Endothelial cell (in vitro differentiated cells): ENCODE measurements at regions not wholly inside any gene's neighbourhood (a gene's known extent, or its start where the extent isn't known, plus 50 kb on each side); places are given as distances from the start of the nearest gene placed in this dataset.

ENCODE experiments used
- DNase-seq: peaks from one replicate; pipeline ENCODE4 v3.0.0; 2021; ENCODE audit warnings: low spot score
- H3K27ac Mint-ChIP-seq: one replicate; pipeline ENCODE4 v1.8.0; 2021; ENCODE audit warnings: mixed read lengths, inconsistent platforms; ENCODE audit not compliant: unreplicated experiment
- H3K27me3 Mint-ChIP-seq: one replicate; pipeline ENCODE4 v1.8.0; 2021; ENCODE audit warnings: mild to moderate bottlenecking, moderate library complexity, mixed read lengths, inconsistent platforms; ENCODE audit not compliant: unreplicated experiment
- H3K36me3 Mint-ChIP-seq: one replicate; pipeline ENCODE4 v1.8.0; 2021; ENCODE audit warnings: mild to moderate bottlenecking, low read depth, mixed read lengths, inconsistent platforms; ENCODE audit not compliant: unreplicated experiment
- H3K4me1 Mint-ChIP-seq: one replicate; pipeline ENCODE4 v1.8.0; 2021; ENCODE audit warnings: mild to moderate bottlenecking, mixed read lengths, inconsistent platforms; ENCODE audit not compliant: unreplicated experiment
- H3K4me3 Mint-ChIP-seq: one replicate; pipeline ENCODE4 v1.8.0; 2021; ENCODE audit warnings: mild to moderate bottlenecking, mixed read lengths, inconsistent platforms; ENCODE audit not compliant: unreplicated experiment
- H3K9me3 Mint-ChIP-seq: one replicate; pipeline ENCODE4 v1.8.0; 2021; ENCODE audit warnings: mixed read lengths, inconsistent platforms; ENCODE audit not compliant: unreplicated experiment
- TF ChIP-seq, protein P1 (sequence below): fragments of 200-600 bp; sonication (generic); IDR thresholded peaks from one replicate; pipeline ENCODE4 v1.5.0; 2021; ENCODE audit warnings: antibody characterized with exemption; ENCODE audit not compliant: unreplicated experiment

- H3K27me3 Mint-ChIP-seq, result no peaks in the 10 kb centered on the region
- no peak for DNase-seq
- no peaks in the 10 kb centered on the region for H3K36me3 Mint-ChIP-seq
- TF ChIP-seq, protein P1, sequence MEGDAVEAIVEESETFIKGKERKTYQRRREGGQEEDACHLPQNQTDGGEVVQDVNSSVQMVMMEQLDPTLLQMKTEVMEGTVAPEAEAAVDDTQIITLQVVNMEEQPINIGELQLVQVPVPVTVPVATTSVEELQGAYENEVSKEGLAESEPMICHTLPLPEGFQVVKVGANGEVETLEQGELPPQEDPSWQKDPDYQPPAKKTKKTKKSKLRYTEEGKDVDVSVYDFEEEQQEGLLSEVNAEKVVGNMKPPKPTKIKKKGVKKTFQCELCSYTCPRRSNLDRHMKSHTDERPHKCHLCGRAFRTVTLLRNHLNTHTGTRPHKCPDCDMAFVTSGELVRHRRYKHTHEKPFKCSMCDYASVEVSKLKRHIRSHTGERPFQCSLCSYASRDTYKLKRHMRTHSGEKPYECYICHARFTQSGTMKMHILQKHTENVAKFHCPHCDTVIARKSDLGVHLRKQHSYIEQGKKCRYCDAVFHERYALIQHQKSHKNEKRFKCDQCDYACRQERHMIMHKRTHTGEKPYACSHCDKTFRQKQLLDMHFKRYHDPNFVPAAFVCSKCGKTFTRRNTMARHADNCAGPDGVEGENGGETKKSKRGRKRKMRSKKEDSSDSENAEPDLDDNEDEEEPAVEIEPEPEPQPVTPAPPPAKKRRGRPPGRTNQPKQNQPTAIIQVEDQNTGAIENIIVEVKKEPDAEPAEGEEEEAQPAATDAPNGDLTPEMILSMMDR, result no peak
- H3K9me3 Mint-ChIP-seq, result no peaks in the 10 kb centered on the region
- no peaks in the 10 kb centered on the region for H3K4me1 Mint-ChIP-seq
- no peak overlapping the region for H3K4me3 Mint-ChIP-seq
- no peak overlapping the region for H3K27ac Mint-ChIP-seq
Observed at GRCh38 chr5:143470120-143470519, 66.6 kb upstream of the NR3C1 start.

DNA sequence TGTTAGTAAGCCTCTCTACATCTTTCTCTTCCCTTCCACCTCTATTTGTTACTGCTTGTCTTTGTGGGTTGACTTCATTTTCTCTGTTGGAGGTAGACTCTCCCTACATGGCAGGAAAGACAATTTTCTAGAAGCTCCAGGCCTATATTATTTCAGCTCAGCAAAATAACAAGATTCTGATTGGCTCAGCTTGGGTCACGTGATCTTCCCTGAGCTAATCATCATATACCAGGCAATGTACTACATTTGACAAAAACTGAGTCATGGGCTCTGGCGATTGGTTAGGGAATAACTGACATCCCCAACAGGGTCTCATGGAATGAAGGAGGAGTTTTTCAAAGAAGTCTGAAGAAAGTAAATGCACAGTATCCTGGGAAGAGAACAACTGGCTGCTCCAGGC is 65.6 kb upstream of the NR3C1 start:
- no peak for DNase-seq
- Mint-ChIP-seq H3K4me1 (no peaks in the 10 kb centered on the region), H3K4me3 (no peak overlapping the region), H3K9me3 (no peaks in the 10 kb centered on the region), H3K36me3 (no peaks in the 10 kb centered on the region), H3K27me3 (no peaks in the 10 kb centered on the region), H3K27ac (no peak overlapping the region)
- TF ChIP-seq, protein P1, result no peak

DNA sequence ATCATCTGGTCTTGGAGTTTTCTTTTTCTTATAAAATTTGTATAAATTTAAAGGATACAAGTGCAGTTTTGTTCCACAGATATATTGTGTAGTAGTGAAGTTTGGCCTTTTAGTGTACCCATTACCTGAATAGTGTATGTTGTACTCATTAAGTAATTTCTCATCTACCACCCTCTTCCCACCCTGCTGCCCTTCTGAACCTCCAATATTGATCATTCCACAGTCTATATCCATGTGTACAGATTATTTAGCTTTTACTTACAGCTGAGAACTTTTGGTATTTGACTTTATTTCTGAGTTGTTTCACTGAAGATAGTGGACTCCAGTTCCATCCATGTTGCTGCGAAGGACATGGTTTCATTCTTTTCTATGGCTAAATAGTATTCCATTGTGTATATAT is 63.1 kb upstream of the NR3C1 start:
- Mint-ChIP-seq H3K36me3 (no peaks in the 10 kb centered on the region), H3K27me3 (no peaks in the 10 kb centered on the region), H3K4me1 (no peaks in the 10 kb centered on the region), H3K27ac (no peak overlapping the region), H3K9me3 (no peaks in the 10 kb centered on the region), H3K4me3 (no peak overlapping the region)
- DNase-seq, result no peak
- TF ChIP-seq, protein P1, result no peak

DNA sequence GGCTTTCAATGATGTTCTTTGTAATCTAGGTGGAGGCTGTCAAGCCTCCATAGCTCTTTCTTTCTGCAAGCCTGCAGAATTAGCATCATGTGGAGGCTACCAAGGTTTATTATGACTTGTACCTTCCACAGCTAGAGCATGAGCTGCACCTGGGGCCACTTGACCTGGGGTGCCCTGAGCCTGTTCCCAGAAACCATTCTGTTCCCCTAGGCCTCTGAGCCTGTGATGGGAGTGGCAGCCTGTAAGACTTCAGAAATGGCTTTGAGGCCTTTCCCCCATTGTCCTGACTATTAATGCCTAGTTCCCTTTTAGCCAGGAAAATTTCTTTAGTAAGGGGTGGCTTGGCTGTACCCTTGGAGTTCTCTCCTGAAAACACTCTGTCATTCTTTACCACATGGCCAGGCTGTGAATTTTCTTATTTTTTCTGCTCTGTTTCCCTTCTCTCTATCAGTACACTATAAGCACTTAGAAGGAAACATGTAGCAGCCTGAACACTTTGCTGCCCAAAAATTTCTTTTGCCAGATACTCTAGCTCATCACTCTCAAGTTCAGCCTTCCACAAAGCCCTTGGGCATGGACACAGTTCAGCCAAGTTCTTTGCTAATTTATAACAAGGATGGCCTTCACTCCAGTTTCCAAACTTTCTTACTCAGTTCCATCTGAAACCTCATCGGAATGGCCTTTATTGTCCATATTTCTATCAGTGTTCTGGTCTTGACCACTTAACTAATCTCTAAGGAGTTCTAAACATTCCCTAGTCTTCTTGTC is 61.4 kb upstream of the NR3C1 start:
- Mint-ChIP-seq H3K27ac (no peak overlapping the region), H3K9me3 (no peaks in the 10 kb centered on the region), H3K36me3 (no peaks in the 10 kb centered on the region), H3K27me3 (no peaks in the 10 kb centered on the region), H3K4me3 (no peak overlapping the region), H3K4me1 (no peaks in the 10 kb centered on the region)
- TF ChIP-seq, protein P1, result no peak
- no peak for DNase-seq

GRCh38 chr5:143462431-143462830 is 58.9 kb upstream of the NR3C1 start:
- TF ChIP-seq, protein P1, result no peak
- no peak overlapping the region for H3K4me3 Mint-ChIP-seq
- H3K27me3 Mint-ChIP-seq, result no peaks in the 10 kb centered on the region
- no peaks in the 10 kb centered on the region for H3K9me3 Mint-ChIP-seq
- H3K36me3 Mint-ChIP-seq, result no peaks in the 10 kb centered on the region
- no peaks in the 10 kb centered on the region for H3K4me1 Mint-ChIP-seq
- no peak overlapping the region for H3K27ac Mint-ChIP-seq
- no peak for DNase-seq
